HepG2 (cell line): ENCODE measurements at regions not wholly inside any gene's neighbourhood (a gene's known extent, or its start where the extent isn't known, plus 50 kb on each side); places are given as distances from the start of the nearest gene placed in this dataset.

ENCODE experiments used
- ATAC-seq: fragments of 200-7000 bp; cut with Tn5 transposase; 3 replicates; pipeline ENCODE4 v1.9.1; 2020; ENCODE audit warnings: mild to moderate bottlenecking, moderate library complexity
- BruUV-seq: library from RNA; stranded (reverse); fragments of 400-500 nt; replicated peaks from 2 replicates; lab custom pipeline; 2021; lab: Mats Ljungman, UMichigan
- CTCF ChIA-PET: fragments of 300-600 bp; formaldehyde crosslinking; extraction: SDS; loops from one replicate; lab custom pipeline; 2021; ENCODE audit warnings: low total read pairs, inconsistent platforms, low intra/inter-chr PET ratio; lab: Yijun Ruan, JAX
- POLR2A ChIA-PET: fragments of 350-600 bp; sonication (Branson Sonifier 250); formaldehyde crosslinking; loops from one replicate; lab custom pipeline; 2020; ENCODE audit warnings: antibody characterized with exemption, inconsistent platforms; lab: Yijun Ruan, JAX
- DNase-seq: peaks from one replicate; pipeline ENCODE4 v3.0.0-alpha.2; 2015; ENCODE audit warnings: low spot score
- FAIRE-seq: peaks from 3 replicates; lab custom pipeline; 2011; peaks lifted over from hg19 to GRCh38; lab: Jason Lieb, UNC
- H2AFZ ChIP-seq: one replicate; pipeline ENCODE4 v1.6.1; 2011; ENCODE audit warnings: low read length, inconsistent platforms
- H3K27ac ChIP-seq: fragments of 300-600 bp; 3 replicates; pipeline ENCODE4 v1.8.0; 2011; ENCODE audit warnings: mixed run types, mild to moderate bottlenecking, mixed read lengths, low read length, inconsistent platforms; ENCODE audit not compliant: insufficient read depth; ENCODE audit errors: extremely low read length
- H3K27me3 ChIP-seq, 2 experiments: fragments of 200-600 bp in 1 of 2; 2 replicates in 1 of 2; 3 replicates in 1 of 2; pipeline versions ENCODE4 v1.6.0 to v1.8.0; 2011; ENCODE audit warnings: low read length in 2 of 2, mild to moderate bottlenecking in 2 of 2, moderate library complexity in 2 of 2, inconsistent platforms in 1 of 2; ENCODE audit not compliant: insufficient read depth in 2 of 2, control insufficient read depth in 1 of 2
- H3K36me3 ChIP-seq, 2 experiments: fragments of 200-600 bp in 1 of 2; replicated peaks in 1 of 2; 2 replicates in 1 of 2; 3 replicates in 1 of 2; pipeline versions ENCODE4 v1.5.1 to v1.8.0; 2011; ENCODE audit warnings: low read length in 2 of 2, inconsistent platforms in 1 of 2; ENCODE audit not compliant: insufficient read depth in 2 of 2, control insufficient read depth in 1 of 2
- H3K4me1 ChIP-seq: 2 replicates; pipeline ENCODE4 v1.5.1; 2012; ENCODE audit warnings: low read length, inconsistent platforms; ENCODE audit not compliant: insufficient read depth
- H3K4me2 ChIP-seq: 2 replicates; pipeline ENCODE4 v1.6.0; 2011; ENCODE audit warnings: low read depth, low read length, inconsistent platforms
- H3K4me3 ChIP-seq, 3 experiments: fragments of 200-600 bp in 1 of 3; sonication (generic), shearing (Covaris generic) in 1 of 3; replicated peaks in 1 of 3; 2 replicates each; pipeline ENCODE4 v1.5.1; 2011 to 2016; ENCODE audit warnings: low read length in 3 of 3, inconsistent platforms in 2 of 3, low read depth in 2 of 3, mild to moderate bottlenecking in 2 of 3, control low read depth in 1 of 3, mixed read lengths in 1 of 3; ENCODE audit not compliant: insufficient read depth in 1 of 3
- H3K79me2 ChIP-seq: one replicate; pipeline ENCODE4 v1.6.1; 2011; ENCODE audit warnings: low read length, inconsistent platforms; ENCODE audit not compliant: insufficient read depth
- H3K9ac ChIP-seq: 2 replicates; pipeline ENCODE4 v1.6.0; 2011; ENCODE audit warnings: mild to moderate bottlenecking, low read depth, low read length, inconsistent platforms; ENCODE audit not compliant: insufficient read depth
- H3K9me3 ChIP-seq: 2 replicates; pipeline ENCODE4 v1.5.1; 2012; ENCODE audit warnings: mild to moderate bottlenecking, low read length
- H4K20me1 ChIP-seq: 2 replicates; pipeline ENCODE4 v1.6.0; 2011; ENCODE audit warnings: inconsistent platforms, mild to moderate bottlenecking, low read length, moderate library complexity; ENCODE audit not compliant: insufficient read depth
- ASH2L ChIP-seq: fragments of 300-600, 200-600 bp; sonication (generic); IDR thresholded peaks from 2 replicates; pipeline ENCODE4 v1.7.0; 2017; ENCODE audit warnings: low read depth, mild to moderate bottlenecking, moderate library complexity, mixed read lengths, low read length; ENCODE audit not compliant: insufficient read length
- CSRNP1 ChIP-seq: sonication (generic); formaldehyde crosslinking; IDR thresholded peaks from 2 replicates; pipeline ENCODE4 v1.8.1; 2023; ENCODE audit warnings: mild to moderate bottlenecking, missing genetic modification reagents
- E2F5 ChIP-seq: sonication (generic); formaldehyde crosslinking; conservative IDR thresholded peaks from 2 replicates; pipeline ENCODE4 v1.4.0; 2020; ENCODE audit warnings: missing genetic modification reagents
- EEA1 ChIP-seq: sonication (generic); formaldehyde crosslinking; IDR thresholded peaks from 2 replicates; pipeline ENCODE4 v1.5.1; 2020; ENCODE audit warnings: mild to moderate bottlenecking, missing genetic modification reagents, borderline replicate concordance
- FOXA3 ChIP-seq: IDR thresholded peaks from 2 replicates; pipeline ENCODE4 v1.6.1; 2016; ENCODE audit warnings: missing genetic modification reagents, missing compliant biosample characterization
- IRF2 ChIP-seq: IDR thresholded peaks from 2 replicates; pipeline ENCODE4 v1.6.1; 2018; ENCODE audit warnings: missing genetic modification reagents, missing compliant biosample characterization
- MXD4 ChIP-seq: IDR thresholded peaks from 2 replicates; pipeline ENCODE4 v1.6.1; 2016; ENCODE audit warnings: mild to moderate bottlenecking, missing biosample characterization, missing genetic modification reagents
- PAWR ChIP-seq: sonication (generic); formaldehyde crosslinking; IDR thresholded peaks from 2 replicates; pipeline ENCODE4 v1.4.0; 2020; ENCODE audit warnings: missing genetic modification reagents, mild to moderate bottlenecking, borderline replicate concordance
- RARA ChIP-seq: IDR thresholded peaks from 2 replicates; pipeline ENCODE4 v1.6.1; 2016; ENCODE audit warnings: missing genetic modification reagents, missing compliant biosample characterization
- SKI ChIP-seq: fragments of 450-650 bp; IDR thresholded peaks from one replicate; pipeline ENCODE4 v1.6.1; 2018; ENCODE audit warnings: mild to moderate bottlenecking; ENCODE audit not compliant: partially characterized antibody
- ZBED4 ChIP-seq: sonication (generic); formaldehyde crosslinking; IDR thresholded peaks from 2 replicates; pipeline ENCODE4 v1.4.0; 2020; ENCODE audit warnings: missing genetic modification reagents, borderline replicate concordance
- ZNF44 ChIP-seq: sonication (generic); formaldehyde crosslinking; IDR thresholded peaks from 2 replicates; pipeline ENCODE4 v1.5.1; 2020; ENCODE audit warnings: mild to moderate bottlenecking, missing genetic modification reagents
- ZNF781 ChIP-seq: sonication (generic); formaldehyde crosslinking; IDR thresholded peaks from 2 replicates; pipeline ENCODE4 v1.5.1; 2020; ENCODE audit warnings: borderline replicate concordance, mild to moderate bottlenecking, missing genetic modification reagents; ENCODE audit errors: not compliant biosample characterization
- ZSCAN31 ChIP-seq: sonication (generic); formaldehyde crosslinking; IDR thresholded peaks from 2 replicates; pipeline ENCODE4 v1.5.0; 2020; ENCODE audit warnings: low read depth, mild to moderate bottlenecking, missing genetic modification reagents
- ZXDC ChIP-seq: sonication (generic); formaldehyde crosslinking; IDR thresholded peaks from 2 replicates; pipeline ENCODE4 v1.5.0; 2020; ENCODE audit warnings: mild to moderate bottlenecking, missing genetic modification reagents
- WGBS: methylation state at CpG from one replicate; pipeline ENCODE4 v1.1.6; 2017; ENCODE audit warnings: low lambda C conversion rate; 5-methylcytosine and 5-hydroxymethylcytosine counted together
- in situ Hi-C: cut with HindIII; loops from 2 replicates; pipeline ENCODE4 v1.10.0; 2017; ENCODE audit warnings: low pct_unique_long_range_greater_than_20kb; ENCODE audit not compliant: extremely low pct_ligation_motif_present
- intact Hi-C: fragments of 100-400 bp; cut with micrococcal nuclease; formaldehyde crosslinking; loops from one replicate; pipeline ENCODE4 v1.10.0; 2022; ENCODE audit not compliant: unreplicated experiment

- Histone ChIP-seq H3K79me2 (no peaks in the 10 kb centered on the region), H3K27me3 (peaks cover 0 to 2% of the 10 kb centered on the region in 2 experiments; a peak in 2 of 5 replicates), H3K27ac (no peak overlapping the region), H4K20me1 (no peaks in the 10 kb centered on the region), H3K36me3 (no peaks in the 10 kb centered on the region), H3K9ac (no peak overlapping the region), H3K9me3 (no peaks in the 10 kb centered on the region), H3K4me2 (peak overlapping the region; percentile 60), H2AFZ (no peak overlapping the region), H3K4me1 (peaks cover 18% of the 10 kb centered on the region), H3K4me3 (no peak overlapping the region)
- in situ Hi-C loops (no loop called here), intact Hi-C loops (no loop called here)
- WGBS: 4% methylated on average over 4 of the region's 4 CpGs
- FAIRE-seq: no peak
- ChIA-PET POLR2A (no interaction called here), CTCF (no interaction called here)
- no peak for ATAC-seq
- TF ChIP-seq EEA1 (no peak), CSRNP1 (no peak), RARA (CRISPR knock-in tag) (no peak), MXD4 (CRISPR knock-in tag) (no peak), IRF2 (CRISPR knock-in tag) (no peak), FOXA3 (CRISPR knock-in tag) (no peak), ZXDC (CRISPR knock-in tag) (no peak), ZBED4 (CRISPR knock-in tag) (no peak), E2F5 (no peak), ZNF781 (CRISPR knock-in tag) (no peak), SKI (no peak), ZSCAN31 (CRISPR knock-in tag) (no peak), ASH2L (no peak), PAWR (CRISPR knock-in tag) (no peak), ZNF44 (CRISPR knock-in tag) (no peak)
- no peak for DNase-seq
- no TSS peak for BruUV-seq
Observed at GRCh38 chr10:29223326-29223725, 65.5 kb upstream of the LYZL1 start.
